ENCODE measurements at regions not wholly inside any gene's neighbourhood (a gene's known extent, or its start where the extent isn't known, plus 50 kb on each side); places are given as distances from the start of the nearest gene placed in this dataset.

DNA sequence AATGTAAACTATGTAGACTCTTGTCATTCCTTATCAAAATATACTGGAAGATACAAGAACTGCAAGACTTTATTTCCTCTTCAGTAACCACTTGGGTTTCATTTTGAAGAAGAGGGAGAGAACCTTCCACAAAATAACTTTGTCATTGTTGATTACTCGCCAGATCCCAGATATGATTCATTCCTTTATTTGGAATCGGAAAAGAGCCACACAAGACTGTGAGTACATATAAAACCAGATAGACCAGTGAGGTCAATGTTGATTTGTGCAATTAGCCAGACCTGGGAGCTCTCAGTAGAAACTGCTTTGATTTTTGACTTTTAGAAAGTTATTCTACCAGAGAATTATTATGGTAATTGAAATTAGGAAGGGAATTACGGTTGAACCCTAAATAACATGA is 146.1 kb downstream of the TMEM167A start:
- no peak overlapping the region for H3K4me3 ChIP-seq
- TF ChIP-seq, protein P1, sequence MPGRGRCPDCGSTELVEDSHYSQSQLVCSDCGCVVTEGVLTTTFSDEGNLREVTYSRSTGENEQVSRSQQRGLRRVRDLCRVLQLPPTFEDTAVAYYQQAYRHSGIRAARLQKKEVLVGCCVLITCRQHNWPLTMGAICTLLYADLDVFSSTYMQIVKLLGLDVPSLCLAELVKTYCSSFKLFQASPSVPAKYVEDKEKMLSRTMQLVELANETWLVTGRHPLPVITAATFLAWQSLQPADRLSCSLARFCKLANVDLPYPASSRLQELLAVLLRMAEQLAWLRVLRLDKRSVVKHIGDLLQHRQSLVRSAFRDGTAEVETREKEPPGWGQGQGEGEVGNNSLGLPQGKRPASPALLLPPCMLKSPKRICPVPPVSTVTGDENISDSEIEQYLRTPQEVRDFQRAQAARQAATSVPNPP (IDR thresholded peaks at IDR 0.05; ENCODE audit: borderline replicate concordance, insufficient read depth, insufficient read length) = no peak
- TF ChIP-seq ZNF282 (CRISPR knock-in tag; IDR thresholded peaks at IDR 0.05) (no peak), MYC (IDR thresholded peaks at IDR 0.05; ENCODE audit: low read depth, low read length) (no peak), MYC (CRISPR knock-in tag; IDR thresholded peaks at IDR 0.05; ENCODE audit: borderline replicate concordance, low read depth) (no peak), PHB2 (IDR thresholded peaks at IDR 0.05; ENCODE audit: low read depth) (no peak), XRCC5 (IDR thresholded peaks at IDR 0.05; ENCODE audit: low read depth, low read length) (no peak), NR4A1 (CRISPR knock-in tag; IDR thresholded peaks at IDR 0.05) (no peak), NR4A1 (tag; IDR thresholded peaks at IDR 0.05) (no peak), FOSL1 (tag; conservative IDR thresholded peaks at IDR 0.05) (no peak), SMARCA4 (IDR thresholded peaks at IDR 0.05) (no peak), SRSF7 (optimal IDR thresholded peaks at IDR 0.05; ENCODE audit: low read depth, low read length) (no peak), POU5F1 (IDR thresholded peaks at IDR 0.05; ENCODE audit: borderline replicate concordance, low read depth, low read length, partially characterized antibody) (no peak), ZNF717 (CRISPR knock-in tag; IDR thresholded peaks at IDR 0.05) (no peak), PCBP2 (IDR thresholded peaks at IDR 0.05; ENCODE audit: low read depth, low read length, poor library complexity, severe bottlenecking) (no peak), XRCC3 (IDR thresholded peaks at IDR 0.05) (no peak), ETV5 (CRISPR knock-in tag; IDR thresholded peaks at IDR 0.05; ENCODE audit: low read depth) (no peak)
- TF ChIP-seq, protein P2, sequence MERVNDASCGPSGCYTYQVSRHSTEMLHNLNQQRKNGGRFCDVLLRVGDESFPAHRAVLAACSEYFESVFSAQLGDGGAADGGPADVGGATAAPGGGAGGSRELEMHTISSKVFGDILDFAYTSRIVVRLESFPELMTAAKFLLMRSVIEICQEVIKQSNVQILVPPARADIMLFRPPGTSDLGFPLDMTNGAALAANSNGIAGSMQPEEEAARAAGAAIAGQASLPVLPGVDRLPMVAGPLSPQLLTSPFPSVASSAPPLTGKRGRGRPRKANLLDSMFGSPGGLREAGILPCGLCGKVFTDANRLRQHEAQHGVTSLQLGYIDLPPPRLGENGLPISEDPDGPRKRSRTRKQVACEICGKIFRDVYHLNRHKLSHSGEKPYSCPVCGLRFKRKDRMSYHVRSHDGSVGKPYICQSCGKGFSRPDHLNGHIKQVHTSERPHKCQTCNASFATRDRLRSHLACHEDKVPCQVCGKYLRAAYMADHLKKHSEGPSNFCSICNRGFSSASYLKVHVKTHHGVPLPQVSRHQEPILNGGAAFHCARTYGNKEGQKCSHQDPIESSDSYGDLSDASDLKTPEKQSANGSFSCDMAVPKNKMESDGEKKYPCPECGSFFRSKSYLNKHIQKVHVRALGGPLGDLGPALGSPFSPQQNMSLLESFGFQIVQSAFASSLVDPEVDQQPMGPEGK (CRISPR knock-in tag; IDR thresholded peaks at IDR 0.05; ENCODE audit: borderline replicate concordance) = no peak
- TF ChIP-seq, protein P3, sequence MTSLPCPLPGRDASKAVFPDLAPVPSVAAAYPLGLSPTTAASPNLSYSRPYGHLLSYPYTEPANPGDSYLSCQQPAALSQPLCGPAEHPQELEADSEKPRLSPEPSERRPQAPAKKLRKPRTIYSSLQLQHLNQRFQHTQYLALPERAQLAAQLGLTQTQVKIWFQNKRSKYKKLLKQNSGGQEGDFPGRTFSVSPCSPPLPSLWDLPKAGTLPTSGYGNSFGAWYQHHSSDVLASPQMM (CRISPR knock-in tag; IDR thresholded peaks at IDR 0.05) = no peak
- in situ Hi-C loops (cut with MboI) = no loop called here
- ChIA-PET CTCF (ENCODE audit: low intra/inter-chr PET ratio) (no interaction called here), POLR2A (no interaction called here)
- no peak overlapping the region for H3K27ac ChIP-seq (ENCODE audit: extremely low read depth, low read depth, low read length)
- intact Hi-C loops (cut with micrococcal nuclease) = no loop called here
- no peaks in the 10 kb centered on the region for H3K9me3 ChIP-seq (replicated peaks; ENCODE audit: control insufficient read depth, insufficient read depth, low read depth, low read length)
- no peak for ATAC-seq
- no TSS peak for BruUV-seq (replicated peaks)
- H3K4me2 ChIP-seq (ENCODE audit: insufficient read depth, low read length) = no peak overlapping the region
- no peaks in the 10 kb centered on the region for H3K36me3 ChIP-seq (ENCODE audit: control insufficient read depth, insufficient read depth, low read length)
- FAIRE-seq = no peak
- no peaks in the 10 kb centered on the region for H4K20me1 ChIP-seq (replicated peaks; ENCODE audit: control insufficient read depth, insufficient read depth, low read length)
- no peak overlapping the region for H3K9ac ChIP-seq (ENCODE audit: insufficient read depth in 1 of 2, low read depth in 2 of 2, low read length in 2 of 2)
- no peak for DNase-seq (ENCODE audit: extremely low read depth in 1 of 4, low spot score in 3 of 4)
- peaks cover 0 to 5% of the 10 kb centered on the region in 2 experiments; a peak in 1 of 5 replicates for H3K4me1 ChIP-seq (replicated peaks in 1 of 2; ENCODE audit: control insufficient read depth in 2 of 2, insufficient read depth in 2 of 2, low read length in 2 of 2)
- no peaks in the 10 kb centered on the region for H3K9me1 ChIP-seq (ENCODE audit: control insufficient read depth, insufficient read depth, low read length)
- no peaks in the 10 kb centered on the region for H3K79me2 ChIP-seq (ENCODE audit: control insufficient read depth, insufficient read depth, low read length)
- no peak overlapping the region for H2AFZ ChIP-seq (ENCODE audit: low read depth, low read length)
- H3K27me3 ChIP-seq (ENCODE audit: control insufficient read depth in 2 of 2, insufficient read depth in 2 of 2, low read length in 2 of 2) = no peaks in the 10 kb centered on the region
- 2% methylated on average over 3 of the region's 3 CpGs for WGBS (ENCODE audit: insufficient coverage, low coverage, missing lambda C conversion rate)
